Activated B cell treated with CpG ODN at 0.5 μM for 24 hours (primary cell): ENCODE measurements at regions not wholly inside any gene's neighbourhood (a gene's known extent, or its start where the extent isn't known, plus 50 kb on each side); places are given as distances from the start of the nearest gene placed in this dataset.
"Not testable (repeated sequence)": the region's sequence is repeated elsewhere in the genome, so short reads cannot be mapped to it uniquely, and the experiment has no call there.

Source experiments
- ATAC-seq: fragments of 200-7000 bp; cut with Tn5 transposase; one replicate; pipeline ENCODE4 v1.10.0; 2021; ENCODE audit warnings: low read depth, mild to moderate bottlenecking, moderate library complexity
- CTCF ChIA-PET: fragments of 350-600 bp; sonication (Branson Sonifier 250); formaldehyde crosslinking; loops from one replicate; lab custom pipeline; 2021; ENCODE audit warnings: antibody characterized with exemption; lab: Charles Lee
- POLR2A ChIA-PET: fragments of 350-600 bp; sonication (Branson Sonifier 250); formaldehyde crosslinking; loops from one replicate; lab custom pipeline; 2021; ENCODE audit warnings: antibody characterized with exemption; lab: Charles Lee
- DNase-seq: peaks from one replicate; pipeline ENCODE4 v3.0.0; 2022
- H3K27ac Mint-ChIP-seq: one replicate; pipeline ENCODE4 v1.8.0; 2020; ENCODE audit warnings: mixed read lengths
- H3K27me3 Mint-ChIP-seq: one replicate; pipeline ENCODE4 v1.8.0; 2021; ENCODE audit warnings: mixed read lengths
- H3K36me3 Mint-ChIP-seq: one replicate; pipeline ENCODE4 v1.8.0; 2021; ENCODE audit warnings: low read depth, mixed read lengths
- H3K4me1 Mint-ChIP-seq: one replicate; pipeline ENCODE4 v1.8.0; 2021; ENCODE audit warnings: mixed read lengths
- H3K4me3 Mint-ChIP-seq: one replicate; pipeline ENCODE4 v1.8.0; 2020; ENCODE audit warnings: mild to moderate bottlenecking, mixed read lengths
- H3K9me3 Mint-ChIP-seq: one replicate; pipeline ENCODE4 v1.8.0; 2020; ENCODE audit warnings: mixed read lengths
- intact Hi-C: fragments of 100-400 bp; cut with micrococcal nuclease; formaldehyde crosslinking; loops from one replicate; pipeline ENCODE4 v1.15.1; 2024
- TF ChIP-seq, protein P1 (sequence below): fragments of 200-600 bp; IDR thresholded peaks from one replicate; pipeline ENCODE4 v1.8.0; 2022; ENCODE audit warnings: antibody characterized with exemption, mild to moderate bottlenecking

GRCh38 chr1:96581772-96582171, 139.8 kb upstream of the PTBP2 start:
- DNase-seq = no peak
- Mint-ChIP-seq H3K27ac (no peak overlapping the region), H3K27me3 (no peaks in the 10 kb centered on the region), H3K9me3 (peaks cover 2% of the 10 kb centered on the region), H3K4me1 (no peaks in the 10 kb centered on the region), H3K4me3 (no peak overlapping the region), H3K36me3 (no peaks in the 10 kb centered on the region)
- ChIA-PET POLR2A (no interaction called here), CTCF (no interaction called here)
- ATAC-seq = no peak
- TF ChIP-seq, protein P1, sequence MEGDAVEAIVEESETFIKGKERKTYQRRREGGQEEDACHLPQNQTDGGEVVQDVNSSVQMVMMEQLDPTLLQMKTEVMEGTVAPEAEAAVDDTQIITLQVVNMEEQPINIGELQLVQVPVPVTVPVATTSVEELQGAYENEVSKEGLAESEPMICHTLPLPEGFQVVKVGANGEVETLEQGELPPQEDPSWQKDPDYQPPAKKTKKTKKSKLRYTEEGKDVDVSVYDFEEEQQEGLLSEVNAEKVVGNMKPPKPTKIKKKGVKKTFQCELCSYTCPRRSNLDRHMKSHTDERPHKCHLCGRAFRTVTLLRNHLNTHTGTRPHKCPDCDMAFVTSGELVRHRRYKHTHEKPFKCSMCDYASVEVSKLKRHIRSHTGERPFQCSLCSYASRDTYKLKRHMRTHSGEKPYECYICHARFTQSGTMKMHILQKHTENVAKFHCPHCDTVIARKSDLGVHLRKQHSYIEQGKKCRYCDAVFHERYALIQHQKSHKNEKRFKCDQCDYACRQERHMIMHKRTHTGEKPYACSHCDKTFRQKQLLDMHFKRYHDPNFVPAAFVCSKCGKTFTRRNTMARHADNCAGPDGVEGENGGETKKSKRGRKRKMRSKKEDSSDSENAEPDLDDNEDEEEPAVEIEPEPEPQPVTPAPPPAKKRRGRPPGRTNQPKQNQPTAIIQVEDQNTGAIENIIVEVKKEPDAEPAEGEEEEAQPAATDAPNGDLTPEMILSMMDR = no peak
- intact Hi-C loops = no loop called here

- ATAC-seq (no peak), DNase-seq (no peak)
- ChIA-PET CTCF (no interaction called here), POLR2A (no interaction called here)
- H3K36me3 Mint-ChIP-seq = no peaks in the 10 kb centered on the region
- H3K27me3 Mint-ChIP-seq = no peaks in the 10 kb centered on the region
- TF ChIP-seq, protein P1 = no peak
- H3K4me3 Mint-ChIP-seq = no peak overlapping the region
- H3K4me1 Mint-ChIP-seq = no peaks in the 10 kb centered on the region
- no peaks in the 10 kb centered on the region for H3K9me3 Mint-ChIP-seq
- intact Hi-C loops = no loop called here
- H3K27ac Mint-ChIP-seq = no peak overlapping the region
These were observed 137.7 kb upstream of the PTBP2 start for GRCh38 chr1:96583903-96584302.

DNA sequence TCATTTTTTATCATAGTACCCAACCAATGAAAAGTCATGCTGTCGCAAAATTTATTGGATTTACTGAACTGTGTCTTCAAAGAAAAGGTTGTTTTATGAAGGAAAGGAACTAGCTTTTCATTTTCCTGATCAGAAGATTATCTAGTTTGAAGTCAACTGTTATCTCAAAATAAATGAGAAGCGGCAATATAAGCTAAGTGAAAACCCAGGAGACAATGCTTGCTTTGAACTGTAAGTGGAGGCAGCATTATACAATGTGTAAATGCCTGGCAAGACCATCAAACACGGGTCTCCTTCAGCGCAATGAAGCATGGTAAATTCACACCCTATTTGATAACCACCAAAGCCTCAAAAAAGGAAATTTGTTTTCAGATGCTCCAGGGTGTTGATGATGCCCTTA, 134.4 kb upstream of the PTBP2 start:
- POLR2A ChIA-PET = no interaction called here
- ATAC-seq (no peak), DNase-seq (no peak)
- Mint-ChIP-seq H3K9me3 (no peaks in the 10 kb centered on the region), H3K4me1 (no peaks in the 10 kb centered on the region), H3K4me3 (no peak overlapping the region), H3K36me3 (no peaks in the 10 kb centered on the region), H3K27ac (no peak overlapping the region), H3K27me3 (no peaks in the 10 kb centered on the region)
- intact Hi-C loops = no loop called here
- TF ChIP-seq, protein P1 = no peak
- CTCF ChIA-PET = no interaction called here

GRCh38 chr1:96588416-96588995, 133.1 kb upstream of the PTBP2 start:
- no peaks in the 10 kb centered on the region for H3K4me1 Mint-ChIP-seq
- DNase-seq (no peak), ATAC-seq (no peak)
- TF ChIP-seq, protein P1 = no peak
- ChIA-PET POLR2A (no interaction called here), CTCF (no interaction called here)
- intact Hi-C loops = no loop called here
- no peak overlapping the region for H3K4me3 Mint-ChIP-seq
- peaks cover 5% of the 10 kb centered on the region for H3K9me3 Mint-ChIP-seq
- H3K27ac Mint-ChIP-seq = no peak overlapping the region
- H3K27me3 Mint-ChIP-seq = no peaks in the 10 kb centered on the region
- H3K36me3 Mint-ChIP-seq = no peaks in the 10 kb centered on the region

DNA sequence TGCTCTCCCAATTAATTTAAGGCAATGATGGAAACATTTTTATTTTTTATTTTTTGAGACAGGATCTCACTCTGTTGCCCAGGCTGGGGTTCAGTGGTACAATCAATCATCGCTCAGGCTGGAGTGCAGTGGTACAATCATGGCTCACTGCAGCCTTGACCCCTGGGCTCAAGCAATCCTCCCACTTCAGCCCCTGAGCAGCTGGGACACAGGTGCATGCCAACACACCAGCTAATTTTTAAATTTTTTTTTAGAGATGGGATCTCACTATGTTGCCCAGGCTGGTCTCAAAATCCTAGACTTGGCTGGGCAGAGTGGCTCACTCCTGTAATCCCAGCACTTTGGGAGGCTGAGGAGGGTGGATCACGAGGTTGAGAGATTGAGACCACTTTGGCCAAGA, 126.1 kb upstream of the PTBP2 start:
- DNase-seq, H3K27ac Mint-ChIP-seq, H3K9me3 Mint-ChIP-seq, H3K27me3 Mint-ChIP-seq, ATAC-seq, H3K4me3 Mint-ChIP-seq, H3K4me1 Mint-ChIP-seq, POLR2A ChIA-PET, intact Hi-C loops, H3K36me3 Mint-ChIP-seq, CTCF ChIA-PET: not testable (repeated sequence)
